DND-41 (cell line): ENCODE measurements at regions not wholly inside any gene's neighbourhood (a gene's known extent, or its start where the extent isn't known, plus 50 kb on each side); places are given as distances from the start of the nearest gene placed in this dataset.

Source experiments
- CTCF ChIP-seq: IDR thresholded peaks from 2 replicates; pipeline ENCODE4 v1.5.1; 2012; ENCODE audit warnings: borderline replicate concordance, low read length, moderate library complexity, mild to moderate bottlenecking; ENCODE audit not compliant: poor library complexity, severe bottlenecking; ENCODE audit errors: extremely low read depth
- EZH2 ChIP-seq: IDR thresholded peaks from 3 replicates; pipeline ENCODE4 v1.6.1; 2012; ENCODE audit warnings: borderline replicate concordance, low read depth, mild to moderate bottlenecking, moderate library complexity, low read length, inconsistent platforms; ENCODE audit not compliant: severe bottlenecking

GRCh38 chr5:67339219-67339767 lies 142.7 kb upstream of the CD180 start:
- TF ChIP-seq CTCF (no peak), EZH2 (no peak)
